ENCODE measurements at regions not wholly inside any gene's neighbourhood (a gene's known extent, or its start where the extent isn't known, plus 50 kb on each side); places are given as distances from the start of the nearest gene placed in this dataset.

DNA sequence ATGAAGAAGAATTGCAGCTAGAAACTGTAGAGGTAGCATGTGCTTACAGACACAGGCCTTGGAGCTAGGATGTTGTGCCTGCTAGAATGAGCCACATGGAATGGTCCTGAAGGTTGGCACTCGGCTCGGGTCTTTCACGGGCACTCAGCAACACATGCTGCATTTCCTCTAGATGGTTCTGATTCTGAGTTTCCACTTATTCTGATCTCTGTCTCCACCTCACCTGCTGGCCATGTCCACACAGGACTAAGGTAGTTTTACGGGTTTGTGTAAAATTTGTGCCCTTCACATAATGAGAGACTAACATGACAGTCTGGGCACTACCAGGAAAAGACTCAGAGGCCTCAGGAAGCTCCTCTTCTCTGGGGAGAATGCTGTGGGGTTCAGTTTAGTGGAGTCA lies 444.8 kb upstream of the MKI67 start:
- Histone ChIP-seq H3K4me1 (ENCODE audit: control insufficient read depth, insufficient read depth, low read length, poor library complexity, severe bottlenecking) (no peaks in the 10 kb centered on the region), H3K4me3 (ENCODE audit: insufficient read depth, low read depth, low read length, poor library complexity, severe bottlenecking) (no peak overlapping the region), H3K27ac (ENCODE audit: insufficient read depth, low read length, poor library complexity, severe bottlenecking) (no peak overlapping the region), H3K27me3 (replicated peaks; ENCODE audit: control insufficient read depth, insufficient read depth, low read length, poor library complexity, severe bottlenecking) (no peaks in the 10 kb centered on the region), H3K36me3 (ENCODE audit: control insufficient read depth, insufficient read depth, low read length) (no peaks in the 10 kb centered on the region), H3K9me3 (ENCODE audit: control insufficient read depth, low read length) (no peaks in the 10 kb centered on the region)
- no peak for DNase-seq

DNA sequence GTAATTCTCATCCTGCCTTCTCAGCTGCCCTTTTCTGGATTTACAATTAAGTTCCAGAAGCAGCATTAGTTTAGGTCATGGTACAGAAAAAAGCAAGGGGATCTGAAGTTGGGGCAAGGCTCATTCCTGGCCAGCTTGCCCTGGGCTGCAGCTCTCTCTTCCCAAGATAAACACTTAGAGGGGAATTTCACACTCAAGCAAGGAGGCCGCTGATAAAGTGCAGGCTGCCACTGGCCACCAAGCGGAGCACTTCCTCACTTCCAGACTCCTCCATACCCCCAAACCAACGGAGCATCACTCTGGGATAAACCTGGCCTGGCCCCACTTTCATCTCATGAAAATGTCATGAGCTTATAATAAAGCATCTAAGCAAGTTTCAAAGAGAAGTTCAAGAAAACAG lies 445.5 kb upstream of the MKI67 start:
- Histone ChIP-seq H3K36me3 (ENCODE audit: control insufficient read depth, insufficient read depth, low read length) (no peaks in the 10 kb centered on the region), H3K9me3 (ENCODE audit: control insufficient read depth, low read length) (no peaks in the 10 kb centered on the region), H3K27me3 (replicated peaks; ENCODE audit: control insufficient read depth, insufficient read depth, low read length, poor library complexity, severe bottlenecking) (no peaks in the 10 kb centered on the region), H3K27ac (ENCODE audit: insufficient read depth, low read length, poor library complexity, severe bottlenecking) (no peak overlapping the region), H3K4me1 (ENCODE audit: control insufficient read depth, insufficient read depth, low read length, poor library complexity, severe bottlenecking) (no peaks in the 10 kb centered on the region), H3K4me3 (ENCODE audit: insufficient read depth, low read depth, low read length, poor library complexity, severe bottlenecking) (no peak overlapping the region)
- no peak for DNase-seq

GRCh38 chr10:128572696-128573095 lies 446.5 kb upstream of the MKI67 start:
- H3K27me3 ChIP-seq (replicated peaks; ENCODE audit: control insufficient read depth, insufficient read depth, low read length, poor library complexity, severe bottlenecking), result no peaks in the 10 kb centered on the region
- H3K4me3 ChIP-seq (ENCODE audit: insufficient read depth, low read depth, low read length, poor library complexity, severe bottlenecking), result no peak overlapping the region
- no peaks in the 10 kb centered on the region for H3K4me1 ChIP-seq (ENCODE audit: control insufficient read depth, insufficient read depth, low read length, poor library complexity, severe bottlenecking)
- no peaks in the 10 kb centered on the region for H3K36me3 ChIP-seq (ENCODE audit: control insufficient read depth, insufficient read depth, low read length)
- no peak for DNase-seq
- H3K9me3 ChIP-seq (ENCODE audit: control insufficient read depth, low read length), result no peaks in the 10 kb centered on the region
- H3K27ac ChIP-seq (ENCODE audit: insufficient read depth, low read length, poor library complexity, severe bottlenecking), result no peak overlapping the region

DNA sequence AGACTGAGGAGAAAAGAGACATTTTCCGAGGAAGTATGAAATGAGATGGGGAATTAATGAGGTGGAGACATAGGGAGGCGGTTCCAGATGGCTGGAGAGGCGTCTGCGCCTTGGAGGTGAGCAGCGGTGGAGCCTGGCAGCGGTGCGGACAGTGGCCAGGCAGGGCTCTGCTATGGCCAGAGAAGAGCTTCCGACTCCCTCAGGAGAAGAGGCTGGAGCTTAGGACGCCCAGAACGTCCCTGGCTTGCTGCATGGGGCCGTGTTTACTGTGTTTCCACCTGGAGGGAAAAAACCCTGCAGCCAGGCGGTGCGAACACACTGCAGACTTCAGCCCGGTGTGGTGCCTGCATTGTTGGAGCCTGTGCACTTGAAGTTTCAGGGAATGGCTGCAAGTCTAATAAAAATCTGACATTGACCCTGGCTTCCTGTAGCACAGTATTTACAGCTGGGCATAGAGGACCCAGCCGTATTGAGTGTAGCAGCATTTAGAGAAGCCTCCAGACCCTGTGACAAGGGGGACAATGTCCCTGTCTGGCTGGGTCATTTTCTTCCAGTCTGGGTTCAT lies 447.1 kb upstream of the MKI67 start:
- H3K4me1 ChIP-seq (ENCODE audit: control insufficient read depth, insufficient read depth, low read length, poor library complexity, severe bottlenecking), result no peaks in the 10 kb centered on the region
- H3K9me3 ChIP-seq (ENCODE audit: control insufficient read depth, low read length), result no peaks in the 10 kb centered on the region
- no peak for DNase-seq
- H3K27me3 ChIP-seq (replicated peaks; ENCODE audit: control insufficient read depth, insufficient read depth, low read length, poor library complexity, severe bottlenecking), result no peaks in the 10 kb centered on the region
- H3K4me3 ChIP-seq (ENCODE audit: insufficient read depth, low read depth, low read length, poor library complexity, severe bottlenecking), result no peak overlapping the region
- H3K27ac ChIP-seq (ENCODE audit: insufficient read depth, low read length, poor library complexity, severe bottlenecking), result no peak overlapping the region
- no peaks in the 10 kb centered on the region for H3K36me3 ChIP-seq (ENCODE audit: control insufficient read depth, insufficient read depth, low read length)

DNA sequence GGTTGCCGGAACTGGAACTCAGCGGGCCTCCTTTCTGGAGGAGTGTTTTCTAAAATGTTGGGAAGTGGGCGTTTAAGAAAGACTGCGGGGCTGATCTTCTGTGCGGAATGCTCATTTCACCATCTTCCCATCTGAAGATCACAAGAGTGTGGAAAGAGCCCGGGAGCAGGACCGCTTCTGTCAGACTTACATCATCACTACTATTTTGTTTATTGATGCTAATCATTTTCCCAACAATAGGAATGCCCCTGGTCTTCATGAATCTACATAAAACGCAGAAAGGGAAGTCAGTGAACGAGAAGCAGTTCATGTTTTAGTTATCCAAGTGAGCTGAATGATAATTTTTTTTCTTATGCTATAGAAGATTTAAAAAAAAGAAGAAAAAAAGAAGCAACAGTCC lies 447.8 kb upstream of the MKI67 start:
- H3K36me3 ChIP-seq (ENCODE audit: control insufficient read depth, insufficient read depth, low read length), result no peaks in the 10 kb centered on the region
- no peak overlapping the region for H3K4me3 ChIP-seq (ENCODE audit: insufficient read depth, low read depth, low read length, poor library complexity, severe bottlenecking)
- DNase-seq, result no peak
- H3K4me1 ChIP-seq (ENCODE audit: control insufficient read depth, insufficient read depth, low read length, poor library complexity, severe bottlenecking), result no peaks in the 10 kb centered on the region
- H3K27me3 ChIP-seq (replicated peaks; ENCODE audit: control insufficient read depth, insufficient read depth, low read length, poor library complexity, severe bottlenecking), result no peaks in the 10 kb centered on the region
- no peaks in the 10 kb centered on the region for H3K9me3 ChIP-seq (ENCODE audit: control insufficient read depth, low read length)
- H3K27ac ChIP-seq (ENCODE audit: insufficient read depth, low read length, poor library complexity, severe bottlenecking), result no peak overlapping the region

- no peak overlapping the region for H3K4me3 ChIP-seq (ENCODE audit: insufficient read depth, low read depth, low read length, poor library complexity, severe bottlenecking)
- H3K9me3 ChIP-seq (ENCODE audit: control insufficient read depth, low read length), result no peaks in the 10 kb centered on the region
- H3K27ac ChIP-seq (ENCODE audit: insufficient read depth, low read length, poor library complexity, severe bottlenecking), result no peak overlapping the region
- no peaks in the 10 kb centered on the region for H3K4me1 ChIP-seq (ENCODE audit: control insufficient read depth, insufficient read depth, low read length, poor library complexity, severe bottlenecking)
- H3K27me3 ChIP-seq (replicated peaks; ENCODE audit: control insufficient read depth, insufficient read depth, low read length, poor library complexity, severe bottlenecking), result no peaks in the 10 kb centered on the region
- no peaks in the 10 kb centered on the region for H3K36me3 ChIP-seq (ENCODE audit: control insufficient read depth, insufficient read depth, low read length)
- DNase-seq, result no peak
Observed at GRCh38 chr10:128574581-128575210, 448.5 kb upstream of the MKI67 start.

DNA sequence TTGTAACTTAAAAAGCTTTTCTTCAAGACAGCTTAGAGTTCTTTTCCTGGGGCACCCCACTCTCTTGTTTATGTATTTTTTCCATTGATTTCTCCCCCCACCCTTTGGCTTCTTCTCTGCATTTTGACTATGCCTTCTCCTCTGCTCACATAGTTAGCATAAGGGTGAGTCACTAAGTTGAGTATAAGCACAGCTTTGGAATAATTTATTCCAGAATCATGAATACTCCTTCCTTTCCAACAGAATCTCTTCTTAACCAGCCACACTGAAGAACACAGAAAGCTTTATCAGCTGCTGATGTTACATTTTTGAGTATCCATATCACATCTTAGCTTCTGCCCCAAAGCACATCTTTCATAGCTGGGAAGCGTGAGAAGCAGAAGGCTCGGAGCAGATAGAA lies 449.5 kb upstream of the MKI67 start:
- no peaks in the 10 kb centered on the region for H3K9me3 ChIP-seq (ENCODE audit: control insufficient read depth, low read length)
- H3K36me3 ChIP-seq (ENCODE audit: control insufficient read depth, insufficient read depth, low read length), result no peaks in the 10 kb centered on the region
- no peak overlapping the region for H3K27ac ChIP-seq (ENCODE audit: insufficient read depth, low read length, poor library complexity, severe bottlenecking)
- no peaks in the 10 kb centered on the region for H3K27me3 ChIP-seq (replicated peaks; ENCODE audit: control insufficient read depth, insufficient read depth, low read length, poor library complexity, severe bottlenecking)
- H3K4me3 ChIP-seq (ENCODE audit: insufficient read depth, low read depth, low read length, poor library complexity, severe bottlenecking), result no peak overlapping the region
- no peak for DNase-seq
- H3K4me1 ChIP-seq (ENCODE audit: control insufficient read depth, insufficient read depth, low read length, poor library complexity, severe bottlenecking), result no peaks in the 10 kb centered on the region

GRCh38 chr10:128576336-128576735 lies 450.1 kb upstream of the MKI67 start:
- Histone ChIP-seq H3K9me3 (ENCODE audit: control insufficient read depth, low read length) (no peaks in the 10 kb centered on the region), H3K4me1 (ENCODE audit: control insufficient read depth, insufficient read depth, low read length, poor library complexity, severe bottlenecking) (no peaks in the 10 kb centered on the region), H3K27ac (ENCODE audit: insufficient read depth, low read length, poor library complexity, severe bottlenecking) (no peak overlapping the region), H3K4me3 (ENCODE audit: insufficient read depth, low read depth, low read length, poor library complexity, severe bottlenecking) (no peak overlapping the region), H3K36me3 (ENCODE audit: control insufficient read depth, insufficient read depth, low read length) (no peaks in the 10 kb centered on the region), H3K27me3 (replicated peaks; ENCODE audit: control insufficient read depth, insufficient read depth, low read length, poor library complexity, severe bottlenecking) (no peaks in the 10 kb centered on the region)
- no peak for DNase-seq

- Histone ChIP-seq H3K27ac (ENCODE audit: insufficient read depth, low read length, poor library complexity, severe bottlenecking) (no peak overlapping the region), H3K4me1 (ENCODE audit: control insufficient read depth, insufficient read depth, low read length, poor library complexity, severe bottlenecking) (no peaks in the 10 kb centered on the region), H3K4me3 (ENCODE audit: insufficient read depth, low read depth, low read length, poor library complexity, severe bottlenecking) (no peak overlapping the region), H3K9me3 (ENCODE audit: control insufficient read depth, low read length) (no peaks in the 10 kb centered on the region), H3K36me3 (ENCODE audit: control insufficient read depth, insufficient read depth, low read length) (no peaks in the 10 kb centered on the region), H3K27me3 (replicated peaks; ENCODE audit: control insufficient read depth, insufficient read depth, low read length, poor library complexity, severe bottlenecking) (no peaks in the 10 kb centered on the region)
- DNase-seq, result no peak
Observed at GRCh38 chr10:128576943-128577670, 450.9 kb upstream of the MKI67 start.

- no peak overlapping the region for H3K27ac ChIP-seq (ENCODE audit: insufficient read depth, low read length, poor library complexity, severe bottlenecking)
- H3K27me3 ChIP-seq (replicated peaks; ENCODE audit: control insufficient read depth, insufficient read depth, low read length, poor library complexity, severe bottlenecking), result no peaks in the 10 kb centered on the region
- no peaks in the 10 kb centered on the region for H3K4me1 ChIP-seq (ENCODE audit: control insufficient read depth, insufficient read depth, low read length, poor library complexity, severe bottlenecking)
- no peaks in the 10 kb centered on the region for H3K9me3 ChIP-seq (ENCODE audit: control insufficient read depth, low read length)
- DNase-seq, result no peak
- no peaks in the 10 kb centered on the region for H3K36me3 ChIP-seq (ENCODE audit: control insufficient read depth, insufficient read depth, low read length)
- no peak overlapping the region for H3K4me3 ChIP-seq (ENCODE audit: insufficient read depth, low read depth, low read length, poor library complexity, severe bottlenecking)
Observed at GRCh38 chr10:128577958-128578750, 451.9 kb upstream of the MKI67 start.
